Trophoblast cell (in vitro differentiated cells and primary cell): ENCODE measurements at regions not wholly inside any gene's neighbourhood (a gene's known extent, or its start where the extent isn't known, plus 50 kb on each side); places are given as distances from the start of the nearest gene placed in this dataset.

Source experiments
- DNase-seq, 2 donors: peaks; one replicate each; pipeline ENCODE4 v3.0.0-alpha.2; 2016
- H2AFZ ChIP-seq: 2 replicates; pipeline ENCODE4 v1.6.1; 2013; ENCODE audit warnings: low read length, moderate library complexity, mild to moderate bottlenecking; ENCODE audit not compliant: insufficient read depth, poor library complexity
- H2AK5ac ChIP-seq: 2 replicates; pipeline ENCODE4 v1.6.1; 2013; ENCODE audit warnings: mild to moderate bottlenecking, low read length
- H2BK120ac ChIP-seq: 2 replicates; pipeline ENCODE4 v1.6.1; 2013; ENCODE audit warnings: low read length, mild to moderate bottlenecking, moderate library complexity; ENCODE audit not compliant: insufficient read depth, poor library complexity
- H2BK12ac ChIP-seq: 2 replicates; pipeline ENCODE4 v1.6.1; 2013; ENCODE audit warnings: mild to moderate bottlenecking, low read length, moderate library complexity
- H2BK5ac ChIP-seq: 2 replicates; pipeline ENCODE4 v1.6.1; 2013; ENCODE audit warnings: low read length, low read depth, moderate library complexity, mild to moderate bottlenecking; ENCODE audit not compliant: poor library complexity
- H3K14ac ChIP-seq: 2 replicates; pipeline ENCODE4 v1.6.1; 2013; ENCODE audit warnings: mild to moderate bottlenecking, low read length
- H3K18ac ChIP-seq: 2 replicates; pipeline ENCODE4 v1.6.1; 2013; ENCODE audit warnings: mild to moderate bottlenecking, low read length
- H3K23ac ChIP-seq: 2 replicates; pipeline ENCODE4 v1.6.1; 2013; ENCODE audit warnings: low read length
- H3K27ac ChIP-seq: 2 replicates; pipeline ENCODE4 v1.5.1; 2013; ENCODE audit warnings: low read depth, mild to moderate bottlenecking, inconsistent platforms, low read length, moderate library complexity
- H3K27me3 ChIP-seq: 2 replicates; pipeline ENCODE4 v1.6.1; 2013; ENCODE audit warnings: inconsistent platforms, mild to moderate bottlenecking, low read length, moderate library complexity; ENCODE audit not compliant: insufficient read depth
- H3K36me3 ChIP-seq, 2 experiments: 1 replicate in 1 of 2; 2 replicates in 1 of 2; pipeline ENCODE4 v1.6.1; 2013; ENCODE audit warnings: low read length in 2 of 2, mild to moderate bottlenecking in 2 of 2, moderate library complexity in 1 of 2; ENCODE audit not compliant: insufficient read depth in 2 of 2, control insufficient read depth in 1 of 2
- H3K4ac ChIP-seq: 2 replicates; pipeline ENCODE4 v1.6.1; 2013; ENCODE audit warnings: low read depth, mild to moderate bottlenecking, low read length, moderate library complexity
- H3K4me1 ChIP-seq, 2 experiments: 1 replicate in 1 of 2; 2 replicates in 1 of 2; pipeline ENCODE4 v1.6.1; 2013; ENCODE audit warnings: low read length in 2 of 2, mild to moderate bottlenecking in 2 of 2, moderate library complexity in 1 of 2; ENCODE audit not compliant: insufficient read depth in 2 of 2, control insufficient read depth in 1 of 2
- H3K4me2 ChIP-seq: 2 replicates; pipeline ENCODE4 v1.6.1; 2013; ENCODE audit warnings: inconsistent platforms, mild to moderate bottlenecking, low read length, moderate library complexity
- H3K4me3 ChIP-seq: 2 replicates; pipeline ENCODE4 v1.5.1; 2013; ENCODE audit warnings: mild to moderate bottlenecking, low read depth, low read length, inconsistent platforms
- H3K79me1 ChIP-seq: one replicate; pipeline ENCODE4 v1.6.1; 2013; ENCODE audit warnings: low read length
- H3K79me2 ChIP-seq: 2 replicates; pipeline ENCODE4 v1.6.1; 2013; ENCODE audit warnings: low read length, mild to moderate bottlenecking; ENCODE audit not compliant: control insufficient read depth, insufficient read depth, poor library complexity
- H3K9ac ChIP-seq: 2 replicates; pipeline ENCODE4 v1.6.1; 2013; ENCODE audit warnings: mild to moderate bottlenecking, low read length
- H3K9me3 ChIP-seq: 2 replicates; pipeline ENCODE4 v1.6.1; 2013; ENCODE audit warnings: low read depth, mild to moderate bottlenecking, control low read depth, inconsistent platforms, low read length; ENCODE audit not compliant: insufficient read depth
- H4K12ac ChIP-seq: 2 replicates; pipeline ENCODE4 v1.6.1; 2013; ENCODE audit warnings: low read depth, mild to moderate bottlenecking, low read length, moderate library complexity
- H4K8ac ChIP-seq: 2 replicates; pipeline ENCODE4 v1.6.1; 2013; ENCODE audit warnings: low read depth, mild to moderate bottlenecking, low read length, moderate library complexity
- H4K91ac ChIP-seq: one replicate; pipeline ENCODE4 v1.6.1; 2013; ENCODE audit warnings: low read depth, mild to moderate bottlenecking, low read length, moderate library complexity
- WGBS: extraction: QIAGEN DNeasy Blood & Tissue Kit; methylation state at CpG from one replicate; pipeline ENCODE4 v1.1.7; 2013; ENCODE audit warnings: missing lambda C conversion rate; ENCODE audit not compliant: insufficient read length, insufficient coverage; ENCODE audit errors: extremely low coverage; 5-methylcytosine and 5-hydroxymethylcytosine counted together

DNA sequence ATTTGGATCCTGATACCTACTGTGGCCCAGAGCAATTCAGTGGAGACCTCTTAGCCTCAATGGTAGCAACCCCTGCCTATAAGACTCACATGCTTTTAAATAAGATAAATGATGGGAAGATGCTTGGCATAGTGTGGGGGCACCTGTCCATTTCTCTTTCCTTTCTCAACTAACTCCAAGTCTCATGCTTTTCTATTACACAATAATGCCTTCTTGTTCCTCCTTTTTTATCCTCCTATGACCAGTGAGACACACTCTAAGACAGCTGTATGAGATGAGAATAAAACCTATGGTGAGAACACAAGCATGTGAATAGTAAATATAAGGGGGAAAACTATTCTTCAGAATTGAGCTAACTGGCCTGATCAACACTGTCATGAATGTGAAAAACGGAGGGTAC is 147.0 kb upstream of the STXBP5 start:
- WGBS = no CpG with 5 or more reads among the region's 1 CpG
- DNase-seq = no peak
- no peak overlapping the region for H3K23ac ChIP-seq

DNA sequence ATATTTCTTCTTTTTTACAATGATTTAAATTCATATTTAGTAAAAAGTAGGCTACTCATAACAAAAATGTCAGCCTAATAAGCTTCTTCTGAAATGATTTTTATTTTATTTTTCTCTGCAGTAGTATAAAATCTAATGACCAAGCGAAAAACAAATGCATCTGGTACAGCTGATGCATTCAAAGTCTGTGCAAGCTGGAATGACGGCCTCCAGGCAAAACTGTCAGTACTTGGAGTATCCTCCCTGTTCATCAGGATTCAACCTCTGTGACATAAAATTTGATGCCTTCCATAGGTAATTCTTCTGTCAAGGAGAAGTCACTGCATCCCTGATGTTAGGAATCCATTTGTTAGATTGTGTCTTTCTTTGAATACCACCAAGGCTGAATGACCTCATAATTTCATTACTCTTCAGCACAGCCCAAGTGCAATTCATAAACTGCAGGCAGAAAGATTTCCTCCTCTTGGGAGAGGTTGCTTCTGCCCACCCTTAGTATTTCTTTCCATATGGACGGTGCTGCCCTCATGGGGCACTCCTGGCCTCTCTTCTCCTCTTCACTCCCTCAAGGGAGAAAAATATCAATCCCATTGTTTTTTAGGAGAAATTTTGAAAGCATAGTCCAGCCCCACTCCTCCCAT is 146.4 kb upstream of the STXBP5 start:
- Histone ChIP-seq H3K4me2 (no peak overlapping the region), H4K91ac (no peak overlapping the region), H3K4ac (no peak overlapping the region), H3K9ac (no peak overlapping the region), H3K14ac (no peak overlapping the region), H3K23ac (no peak overlapping the region), H3K4me3 (no peak overlapping the region), H3K36me3 (no peaks in the 10 kb centered on the region), H2BK5ac (no peak overlapping the region), H3K9me3 (no peaks in the 10 kb centered on the region), H3K79me1 (no peaks in the 10 kb centered on the region), H2AK5ac (no peak overlapping the region), H3K27me3 (no peaks in the 10 kb centered on the region), H2BK120ac (no peak overlapping the region), H3K79me2 (no peaks in the 10 kb centered on the region), H2AFZ (no peak overlapping the region), H3K27ac (no peak overlapping the region), H3K18ac (no peak overlapping the region), H4K12ac (no peak overlapping the region), H3K4me1 (no peaks in the 10 kb centered on the region), H4K8ac (no peak overlapping the region), H2BK12ac (no peak overlapping the region)
- DNase-seq = peak in 1 of 2 donors; percentile 10
- WGBS = no CpG with 5 or more reads among the region's 3 CpGs

More for the DNA sequence above, 147.0 kb upstream of the STXBP5 start:
- no peak overlapping the region for H2AFZ ChIP-seq
- H3K79me2 ChIP-seq = no peaks in the 10 kb centered on the region
- H3K27ac ChIP-seq = no peak overlapping the region
- no peak overlapping the region for H2BK5ac ChIP-seq
- no peak overlapping the region for H2AK5ac ChIP-seq
- H3K4me2 ChIP-seq = no peak overlapping the region
- H3K9ac ChIP-seq = no peak overlapping the region
- no peak overlapping the region for H2BK12ac ChIP-seq
- H3K14ac ChIP-seq = no peak overlapping the region
- no peak overlapping the region for H2BK120ac ChIP-seq
- H3K27me3 ChIP-seq = no peaks in the 10 kb centered on the region
- H3K4me3 ChIP-seq = no peak overlapping the region
- H3K18ac ChIP-seq = no peak overlapping the region
- no peak overlapping the region for H4K12ac ChIP-seq
- no peak overlapping the region for H3K4ac ChIP-seq
- H4K91ac ChIP-seq = no peak overlapping the region
- H3K9me3 ChIP-seq = no peaks in the 10 kb centered on the region
- no peaks in the 10 kb centered on the region for H3K79me1 ChIP-seq
- no peaks in the 10 kb centered on the region for H3K36me3 ChIP-seq
- H4K8ac ChIP-seq = no peak overlapping the region
- H3K4me1 ChIP-seq = no peaks in the 10 kb centered on the region

DNA sequence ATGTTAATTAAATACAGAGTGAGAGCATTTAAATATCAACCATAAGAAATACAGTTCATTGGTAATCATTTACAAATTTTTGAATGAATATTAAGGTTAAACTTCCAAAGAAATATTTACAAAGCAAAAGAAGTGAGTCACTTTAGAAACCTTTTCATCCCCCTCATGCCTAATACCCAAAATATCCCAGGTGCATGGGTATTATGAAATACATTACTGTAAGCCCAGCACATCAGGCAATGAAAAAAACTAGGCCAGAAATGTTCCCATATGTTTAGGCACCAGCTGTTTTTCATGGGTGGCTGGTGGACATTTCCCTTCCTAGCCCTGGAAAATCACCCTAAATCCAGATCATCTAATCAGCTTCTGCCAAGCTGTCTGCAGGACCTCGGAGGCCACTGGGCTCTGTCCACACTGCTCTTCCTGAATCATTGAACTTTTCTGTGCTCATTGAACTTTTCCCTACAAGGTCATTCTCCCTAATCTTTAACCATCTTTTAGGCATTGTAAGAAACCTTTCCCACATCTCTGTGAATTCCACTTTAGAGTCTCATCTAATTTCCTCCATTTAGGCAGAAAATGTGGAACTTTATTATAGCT is 145.3 kb upstream of the STXBP5 start:
- no peaks in the 10 kb centered on the region for H3K79me2 ChIP-seq
- no peak overlapping the region for H3K4ac ChIP-seq
- H3K4me2 ChIP-seq = no peak overlapping the region
- no peak overlapping the region for H3K23ac ChIP-seq
- no peak overlapping the region for H3K9ac ChIP-seq
- no peak overlapping the region for H2AFZ ChIP-seq
- H3K79me1 ChIP-seq = no peaks in the 10 kb centered on the region
- H3K27ac ChIP-seq = no peak overlapping the region
- no peak overlapping the region for H4K91ac ChIP-seq
- DNase-seq = peak; percentile 42 to 79
- H3K4me1 ChIP-seq = peaks cover 0 to 4% of the 10 kb centered on the region in 2 experiments
- H3K18ac ChIP-seq = no peak overlapping the region
- no peaks in the 10 kb centered on the region for H3K27me3 ChIP-seq
- no peak overlapping the region for H2BK5ac ChIP-seq
- no peak overlapping the region for H2AK5ac ChIP-seq
- H4K12ac ChIP-seq = no peak overlapping the region
- H3K36me3 ChIP-seq = no peaks in the 10 kb centered on the region
- no peak overlapping the region for H3K14ac ChIP-seq
- no CpG with 5 or more reads among the region's 1 CpG for WGBS
- H2BK12ac ChIP-seq = no peak overlapping the region
- H3K4me3 ChIP-seq = no peak overlapping the region
- no peaks in the 10 kb centered on the region for H3K9me3 ChIP-seq
- H2BK120ac ChIP-seq = no peak overlapping the region
- no peak overlapping the region for H4K8ac ChIP-seq

DNA sequence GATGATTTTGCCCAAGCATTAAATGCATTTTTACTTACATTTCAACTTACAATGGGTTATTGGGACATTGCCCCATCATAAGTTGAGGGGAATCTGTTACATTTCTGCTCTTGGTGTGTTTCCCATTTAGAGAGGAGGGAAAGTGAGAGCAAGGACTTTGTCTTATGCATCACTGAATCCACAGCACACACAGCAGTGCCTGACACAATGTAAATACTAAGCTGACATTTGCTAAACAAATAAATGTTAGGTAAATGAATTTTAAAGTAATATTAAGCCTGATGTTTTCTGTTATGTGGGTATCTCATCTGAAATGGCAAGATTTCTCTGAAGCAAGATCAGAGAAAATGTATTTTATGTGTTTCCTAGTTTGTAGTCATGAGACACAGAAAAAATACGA is 143.6 kb upstream of the STXBP5 start:
- Histone ChIP-seq H2AFZ (no peak overlapping the region), H3K27me3 (no peaks in the 10 kb centered on the region), H3K79me1 (no peaks in the 10 kb centered on the region), H2BK5ac (no peak overlapping the region), H3K79me2 (no peaks in the 10 kb centered on the region), H3K27ac (no peak overlapping the region), H4K91ac (no peak overlapping the region), H3K4me3 (no peak overlapping the region), H2BK120ac (no peak overlapping the region), H4K8ac (no peak overlapping the region), H4K12ac (no peak overlapping the region), H3K9me3 (no peaks in the 10 kb centered on the region), H3K4me1 (peaks cover 0 to 7% of the 10 kb centered on the region in 2 experiments), H3K23ac (no peak overlapping the region), H3K4me2 (no peak overlapping the region), H3K18ac (no peak overlapping the region), H3K36me3 (no peaks in the 10 kb centered on the region), H3K4ac (no peak overlapping the region), H3K9ac (no peak overlapping the region), H3K14ac (no peak overlapping the region), H2BK12ac (no peak overlapping the region), H2AK5ac (no peak overlapping the region)
- WGBS = no CpG with 5 or more reads among the region's 1 CpG
- no peak for DNase-seq
